ENCODE measurements at regions not wholly inside any gene's neighbourhood (a gene's known extent, or its start where the extent isn't known, plus 50 kb on each side); places are given as distances from the start of the nearest gene placed in this dataset.

- Histone ChIP-seq H3K27me3 (ENCODE audit: control insufficient read depth in 1 of 2, insufficient read depth in 1 of 2, low read length in 2 of 2) (no peaks in the 10 kb centered on the region), H3K27ac (ENCODE audit: low read length, poor library complexity, severe bottlenecking) (no peak overlapping the region), H3K4me3 (ENCODE audit: insufficient read depth in 1 of 2, low read depth in 1 of 2, low read length in 2 of 2) (no peak overlapping the region), H2BK5ac (ENCODE audit: low read depth, low read length, poor library complexity, severe bottlenecking) (no peak overlapping the region), H3K23ac (ENCODE audit: low read length in 2 of 2) (no peak overlapping the region), H3K79me1 (replicated peaks; ENCODE audit: low read length, poor library complexity, severe bottlenecking) (no peaks in the 10 kb centered on the region), H4K91ac (ENCODE audit: low read length) (no peak overlapping the region), H2BK12ac (ENCODE audit: low read length in 2 of 2) (no peak overlapping the region), H2AFZ (ENCODE audit: low read depth, low read length) (no peak overlapping the region), H3K36me3 (ENCODE audit: control insufficient read depth in 1 of 2, insufficient read depth in 2 of 2, low read depth in 1 of 2, low read length in 2 of 2) (no peaks in the 10 kb centered on the region), H2BK15ac (ENCODE audit: low read depth, poor library complexity, severe bottlenecking) (no peak overlapping the region), H3K4me1 (ENCODE audit: control insufficient read depth, insufficient read depth, low read depth, low read length) (no peaks in the 10 kb centered on the region), H3K4ac (ENCODE audit: low read depth in 1 of 2, low read length in 2 of 2) (no peak overlapping the region), H2AK5ac (ENCODE audit: low read length, severe bottlenecking) (no peak overlapping the region), H3K18ac (ENCODE audit: low read depth in 1 of 2, low read length in 2 of 2) (no peak overlapping the region), H3K14ac (ENCODE audit: low read length in 2 of 2) (no peak overlapping the region), H3K9me3 (ENCODE audit: control insufficient read depth, low read length) (no peaks in the 10 kb centered on the region), H2BK120ac (ENCODE audit: low read depth, low read length) (no peak overlapping the region), H3K4me2 (ENCODE audit: low read length, poor library complexity, severe bottlenecking) (no peak overlapping the region), H3K9ac (ENCODE audit: low read length) (no peak overlapping the region), H4K8ac (ENCODE audit: low read length) (no peak overlapping the region)
- peak; percentile 61 for DNase-seq
- 56% methylated on average over 2 of the region's 3 CpGs for WGBS
These were observed 440.9 kb downstream of the LRFN5 start for GRCh38 chr14:42047421-42048055.

GRCh38 chr14:42045383-42045782 lies 438.7 kb downstream of the LRFN5 start:
- H3K9ac ChIP-seq (ENCODE audit: low read length), result no peak overlapping the region
- H3K27ac ChIP-seq (ENCODE audit: low read length, poor library complexity, severe bottlenecking), result no peak overlapping the region
- H2BK15ac ChIP-seq (ENCODE audit: low read depth, poor library complexity, severe bottlenecking), result no peak overlapping the region
- H2BK12ac ChIP-seq (ENCODE audit: low read length in 2 of 2), result no peak overlapping the region
- H4K91ac ChIP-seq (ENCODE audit: low read length), result no peak overlapping the region
- no peak overlapping the region for H3K4me3 ChIP-seq (ENCODE audit: insufficient read depth in 1 of 2, low read depth in 1 of 2, low read length in 2 of 2)
- H2AFZ ChIP-seq (ENCODE audit: low read depth, low read length), result no peak overlapping the region
- H3K4me2 ChIP-seq (ENCODE audit: low read length, poor library complexity, severe bottlenecking), result no peak overlapping the region
- 70% methylated on average over 2 of the region's 3 CpGs for WGBS
- no peak overlapping the region for H3K23ac ChIP-seq (ENCODE audit: low read length in 2 of 2)
- no peak overlapping the region for H2AK5ac ChIP-seq (ENCODE audit: low read length, severe bottlenecking)
- H3K4me1 ChIP-seq (ENCODE audit: control insufficient read depth, insufficient read depth, low read depth, low read length), result no peaks in the 10 kb centered on the region
- DNase-seq, result no peak
- H3K18ac ChIP-seq (ENCODE audit: low read depth in 1 of 2, low read length in 2 of 2), result no peak overlapping the region
- no peak overlapping the region for H4K8ac ChIP-seq (ENCODE audit: low read length)
- H3K27me3 ChIP-seq (ENCODE audit: control insufficient read depth in 1 of 2, insufficient read depth in 1 of 2, low read length in 2 of 2), result no peaks in the 10 kb centered on the region
- no peak overlapping the region for H2BK5ac ChIP-seq (ENCODE audit: low read depth, low read length, poor library complexity, severe bottlenecking)
- H2BK120ac ChIP-seq (ENCODE audit: low read depth, low read length), result no peak overlapping the region
- H3K79me1 ChIP-seq (replicated peaks; ENCODE audit: low read length, poor library complexity, severe bottlenecking), result no peaks in the 10 kb centered on the region
- peaks cover under 1% of the 10 kb centered on the region for H3K9me3 ChIP-seq (ENCODE audit: control insufficient read depth, low read length)
- H3K4ac ChIP-seq (ENCODE audit: low read depth in 1 of 2, low read length in 2 of 2), result no peak overlapping the region
- H3K36me3 ChIP-seq (ENCODE audit: control insufficient read depth in 1 of 2, insufficient read depth in 2 of 2, low read depth in 1 of 2, low read length in 2 of 2), result no peaks in the 10 kb centered on the region
- no peak overlapping the region for H3K14ac ChIP-seq (ENCODE audit: low read length in 2 of 2)

GRCh38 chr14:42028607-42029006 lies 421.9 kb downstream of the LRFN5 start:
- Histone ChIP-seq H3K23ac (ENCODE audit: low read length in 2 of 2) (no peak overlapping the region), H3K9ac (ENCODE audit: low read length) (no peak overlapping the region), H4K91ac (ENCODE audit: low read length) (no peak overlapping the region), H3K4me2 (ENCODE audit: low read length, poor library complexity, severe bottlenecking) (no peak overlapping the region), H3K9me3 (ENCODE audit: control insufficient read depth, low read length) (peaks cover 4% of the 10 kb centered on the region), H3K79me1 (replicated peaks; ENCODE audit: low read length, poor library complexity, severe bottlenecking) (no peaks in the 10 kb centered on the region), H3K4me3 (ENCODE audit: insufficient read depth in 1 of 2, low read depth in 1 of 2, low read length in 2 of 2) (no peak overlapping the region), H3K27me3 (ENCODE audit: control insufficient read depth in 1 of 2, insufficient read depth in 1 of 2, low read length in 2 of 2) (no peaks in the 10 kb centered on the region), H3K36me3 (ENCODE audit: control insufficient read depth in 1 of 2, insufficient read depth in 2 of 2, low read depth in 1 of 2, low read length in 2 of 2) (no peaks in the 10 kb centered on the region), H3K18ac (ENCODE audit: low read depth in 1 of 2, low read length in 2 of 2) (no peak overlapping the region), H2BK12ac (ENCODE audit: low read length in 2 of 2) (no peak overlapping the region), H3K4me1 (ENCODE audit: control insufficient read depth, insufficient read depth, low read depth, low read length) (no peaks in the 10 kb centered on the region), H4K8ac (ENCODE audit: low read length) (no peak overlapping the region), H2AK5ac (ENCODE audit: low read length, severe bottlenecking) (no peak overlapping the region), H2AFZ (ENCODE audit: low read depth, low read length) (no peak overlapping the region), H2BK5ac (ENCODE audit: low read depth, low read length, poor library complexity, severe bottlenecking) (no peak overlapping the region), H2BK120ac (ENCODE audit: low read depth, low read length) (no peak overlapping the region), H3K27ac (ENCODE audit: low read length, poor library complexity, severe bottlenecking) (no peak overlapping the region), H3K4ac (ENCODE audit: low read depth in 1 of 2, low read length in 2 of 2) (no peak overlapping the region), H3K14ac (ENCODE audit: low read length in 2 of 2) (no peak overlapping the region), H2BK15ac (ENCODE audit: low read depth, poor library complexity, severe bottlenecking) (no peak overlapping the region)
- 100% methylated on average over 2 of the region's 2 CpGs for WGBS
- no peak for DNase-seq

GRCh38 chr14:42027271-42027670 lies 420.6 kb downstream of the LRFN5 start:
- Histone ChIP-seq H3K4ac (ENCODE audit: low read depth in 1 of 2, low read length in 2 of 2) (no peak overlapping the region), H3K9me3 (ENCODE audit: control insufficient read depth, low read length) (peaks cover 4% of the 10 kb centered on the region), H2BK12ac (ENCODE audit: low read length in 2 of 2) (no peak overlapping the region), H3K4me2 (ENCODE audit: low read length, poor library complexity, severe bottlenecking) (no peak overlapping the region), H2BK120ac (ENCODE audit: low read depth, low read length) (no peak overlapping the region), H3K4me1 (ENCODE audit: control insufficient read depth, insufficient read depth, low read depth, low read length) (no peaks in the 10 kb centered on the region), H3K36me3 (ENCODE audit: control insufficient read depth in 1 of 2, insufficient read depth in 2 of 2, low read depth in 1 of 2, low read length in 2 of 2) (no peaks in the 10 kb centered on the region), H3K27ac (ENCODE audit: low read length, poor library complexity, severe bottlenecking) (no peak overlapping the region), H3K27me3 (ENCODE audit: control insufficient read depth in 1 of 2, insufficient read depth in 1 of 2, low read length in 2 of 2) (no peaks in the 10 kb centered on the region), H2BK15ac (ENCODE audit: low read depth, poor library complexity, severe bottlenecking) (no peak overlapping the region), H2BK5ac (ENCODE audit: low read depth, low read length, poor library complexity, severe bottlenecking) (no peak overlapping the region), H3K14ac (ENCODE audit: low read length in 2 of 2) (no peak overlapping the region), H2AK5ac (ENCODE audit: low read length, severe bottlenecking) (no peak overlapping the region), H3K4me3 (ENCODE audit: insufficient read depth in 1 of 2, low read depth in 1 of 2, low read length in 2 of 2) (no peak overlapping the region), H3K79me1 (replicated peaks; ENCODE audit: low read length, poor library complexity, severe bottlenecking) (no peaks in the 10 kb centered on the region), H3K23ac (ENCODE audit: low read length in 2 of 2) (no peak overlapping the region), H2AFZ (ENCODE audit: low read depth, low read length) (no peak overlapping the region), H4K91ac (ENCODE audit: low read length) (no peak overlapping the region), H4K8ac (ENCODE audit: low read length) (no peak overlapping the region), H3K18ac (ENCODE audit: low read depth in 1 of 2, low read length in 2 of 2) (no peak overlapping the region), H3K9ac (ENCODE audit: low read length) (no peak overlapping the region)
- DNase-seq, result no peak
- 97% methylated on average over 2 of the region's 3 CpGs for WGBS

Data from mesenchymal stem cell (in vitro differentiated cells and primary cell).